Stimulated activated CD8-positive, alpha-beta memory T cell treated with anti-CD3 and anti-CD28 coated beads, Interleukin-4, amount 100 ng/mL, for 24 hours (primary cell): ENCODE measurements at regions not wholly inside any gene's neighbourhood (a gene's known extent, or its start where the extent isn't known, plus 50 kb on each side); places are given as distances from the start of the nearest gene placed in this dataset.

Source experiments
- DNase-seq: peaks from one replicate; pipeline ENCODE4 v3.0.0-alpha.2; 2020; ENCODE audit warnings: low read depth

DNA sequence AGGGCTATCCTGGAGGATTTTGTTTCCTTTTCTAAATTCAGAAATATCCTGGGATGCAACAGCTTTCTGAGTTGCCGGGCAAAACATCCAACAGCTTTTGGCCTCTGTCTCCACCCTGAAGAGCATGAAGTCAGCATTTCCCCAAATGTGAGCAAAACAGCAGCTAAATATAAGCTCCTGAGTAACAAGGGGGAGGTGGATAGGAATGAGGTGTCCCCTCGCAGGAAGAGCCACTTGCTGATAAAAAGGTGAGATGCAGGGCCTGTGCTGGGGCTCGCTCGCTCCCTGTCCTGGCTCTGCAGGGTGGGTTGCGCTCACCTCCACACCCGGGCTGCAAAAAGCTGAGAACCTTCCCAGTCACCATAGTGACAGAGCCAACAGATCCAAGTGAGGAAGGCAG, 264.3 kb downstream of the ZEB1 start:
- no peak for DNase-seq

DNA sequence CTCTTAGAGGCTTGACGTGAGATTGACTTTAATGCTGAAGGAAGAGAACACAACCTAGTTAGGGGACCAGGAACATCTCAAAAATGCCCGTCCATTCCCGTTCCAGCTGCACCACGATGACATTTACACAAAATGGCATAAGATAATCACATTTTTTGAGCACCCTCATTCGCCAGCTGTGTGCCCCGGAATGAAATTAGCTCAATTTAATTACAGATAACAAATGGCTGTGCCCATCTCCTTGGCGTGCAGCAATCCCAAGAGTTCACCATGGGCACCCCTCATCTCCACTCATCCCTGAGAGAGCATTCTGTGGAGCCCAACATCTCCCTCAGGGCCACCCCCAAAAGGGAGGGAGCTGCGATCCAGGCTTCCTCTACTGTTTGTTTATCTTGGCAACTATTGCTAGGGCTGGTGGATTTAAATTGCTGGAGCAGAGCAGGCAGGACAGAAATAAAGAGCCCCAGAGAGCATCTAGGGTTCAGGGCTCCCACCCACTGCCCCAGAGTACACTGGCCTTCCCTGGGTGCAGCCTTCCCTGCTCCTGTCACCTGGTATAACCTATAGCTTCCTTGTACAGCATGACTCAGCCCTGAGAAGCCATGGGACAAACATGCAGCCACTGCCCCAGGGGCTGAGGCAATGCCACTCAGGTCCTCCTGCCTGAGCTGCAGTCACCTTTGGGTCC, 263.5 kb downstream of the ZEB1 start:
- DNase-seq = no peak

DNA sequence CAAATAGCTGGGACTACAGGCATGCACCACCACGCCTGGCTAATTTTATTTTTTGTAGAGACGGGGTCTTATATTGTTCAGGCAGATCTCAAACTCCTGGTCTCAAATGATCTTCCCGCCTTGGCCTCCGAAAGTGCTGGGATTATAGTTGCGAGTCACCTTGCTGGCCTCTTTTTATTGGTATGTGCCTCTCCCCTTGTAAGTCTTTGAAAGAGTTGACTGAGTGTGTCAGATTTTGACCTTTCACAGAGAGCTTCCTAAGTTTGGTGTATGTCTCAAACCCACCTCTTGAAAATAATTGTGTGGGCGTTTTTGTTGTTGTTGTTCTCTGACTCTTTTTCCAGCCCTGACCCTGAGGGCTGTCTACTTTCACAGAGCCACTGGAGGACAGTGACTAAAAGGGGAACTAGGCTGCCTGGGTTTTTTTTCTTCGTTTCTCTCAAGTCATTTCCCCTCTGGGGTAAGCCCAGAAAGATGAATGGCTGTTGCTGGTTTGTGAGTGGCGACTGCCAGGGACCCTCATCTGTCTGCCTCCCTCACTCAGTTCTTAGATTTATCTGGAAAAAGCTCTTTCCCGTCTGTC, 262.8 kb downstream of the ZEB1 start:
- DNase-seq = no peak

DNA sequence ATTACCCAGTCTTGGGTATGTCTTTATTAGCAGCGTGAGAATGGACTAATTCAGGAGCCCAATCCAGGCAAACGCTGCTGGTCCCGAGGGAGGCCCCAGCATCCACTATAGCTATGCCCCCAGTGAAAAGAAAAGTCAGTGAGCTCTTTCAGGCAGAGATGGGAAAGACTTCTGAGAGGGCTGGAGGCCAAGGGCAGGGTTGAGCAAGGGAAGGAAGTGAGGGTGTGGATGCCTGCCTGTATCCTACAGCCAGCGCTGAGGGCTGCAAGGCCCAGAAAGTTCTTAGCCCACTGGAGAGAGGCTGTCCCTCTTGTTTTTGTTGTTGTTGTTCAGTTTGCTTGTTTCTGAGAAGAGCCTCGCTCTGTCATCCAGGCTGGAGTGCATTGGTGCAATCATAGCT, 261.6 kb downstream of the ZEB1 start:
- no peak for DNase-seq
